Fibroblast of villous mesenchyme (primary cell): ENCODE measurements at regions not wholly inside any gene's neighbourhood (a gene's known extent, or its start where the extent isn't known, plus 50 kb on each side); places are given as distances from the start of the nearest gene placed in this dataset.
A peak's percentile ranks its signal among the peaks of the same experiment; 100 is the strongest.
"Not testable (repeated sequence)": the region's sequence is repeated elsewhere in the genome, so short reads cannot be mapped to it uniquely, and the experiment has no call there.

Experiments
- DNase-seq: peaks from one replicate; pipeline ENCODE4 v3.0.0-alpha.2; 2010; ENCODE audit warnings: low read depth
- H3K4me3 ChIP-seq: 2 replicates; pipeline ENCODE4 v1.5.1; 2011; ENCODE audit warnings: low read depth, mild to moderate bottlenecking, low read length
- TF ChIP-seq, protein P1 (sequence below): IDR thresholded peaks from 2 replicates; pipeline ENCODE4 v1.5.1; 2012; ENCODE audit warnings: low read depth, mild to moderate bottlenecking, low read length; ENCODE audit not compliant: insufficient read depth

DNA sequence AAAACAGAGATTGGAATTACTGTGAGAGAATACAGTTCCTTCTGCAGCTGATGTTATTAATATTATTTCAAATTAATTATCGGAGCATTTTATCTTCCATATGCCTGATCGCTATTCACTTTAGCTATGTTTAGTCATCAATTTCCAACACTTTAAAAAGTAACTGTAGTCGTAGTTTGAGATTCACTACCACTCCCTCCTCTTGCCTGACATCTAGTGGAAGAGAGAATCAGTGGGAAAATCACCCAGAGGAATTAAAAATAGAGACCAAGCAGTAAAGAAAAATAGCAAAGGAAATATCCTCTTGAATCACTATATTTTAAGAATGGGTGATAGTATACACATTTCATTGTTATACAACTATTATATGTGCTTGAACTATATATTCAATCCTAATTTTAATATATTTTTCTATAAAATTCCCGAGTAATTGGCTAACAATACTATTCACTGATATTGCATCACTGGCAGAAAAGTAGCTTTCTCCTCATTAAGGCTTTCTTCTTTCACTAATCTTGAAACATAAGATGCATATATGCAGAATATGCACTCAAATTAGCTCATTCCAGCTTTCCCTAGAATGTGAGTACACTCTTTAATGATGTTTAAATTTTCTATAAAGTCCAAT lies 708.7 kb downstream of the CDH9 start:
- H3K4me3 ChIP-seq, result no peak overlapping the region
- DNase-seq, result no peak
- TF ChIP-seq, protein P1, sequence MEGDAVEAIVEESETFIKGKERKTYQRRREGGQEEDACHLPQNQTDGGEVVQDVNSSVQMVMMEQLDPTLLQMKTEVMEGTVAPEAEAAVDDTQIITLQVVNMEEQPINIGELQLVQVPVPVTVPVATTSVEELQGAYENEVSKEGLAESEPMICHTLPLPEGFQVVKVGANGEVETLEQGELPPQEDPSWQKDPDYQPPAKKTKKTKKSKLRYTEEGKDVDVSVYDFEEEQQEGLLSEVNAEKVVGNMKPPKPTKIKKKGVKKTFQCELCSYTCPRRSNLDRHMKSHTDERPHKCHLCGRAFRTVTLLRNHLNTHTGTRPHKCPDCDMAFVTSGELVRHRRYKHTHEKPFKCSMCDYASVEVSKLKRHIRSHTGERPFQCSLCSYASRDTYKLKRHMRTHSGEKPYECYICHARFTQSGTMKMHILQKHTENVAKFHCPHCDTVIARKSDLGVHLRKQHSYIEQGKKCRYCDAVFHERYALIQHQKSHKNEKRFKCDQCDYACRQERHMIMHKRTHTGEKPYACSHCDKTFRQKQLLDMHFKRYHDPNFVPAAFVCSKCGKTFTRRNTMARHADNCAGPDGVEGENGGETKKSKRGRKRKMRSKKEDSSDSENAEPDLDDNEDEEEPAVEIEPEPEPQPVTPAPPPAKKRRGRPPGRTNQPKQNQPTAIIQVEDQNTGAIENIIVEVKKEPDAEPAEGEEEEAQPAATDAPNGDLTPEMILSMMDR, result peak; percentile 19

DNA sequence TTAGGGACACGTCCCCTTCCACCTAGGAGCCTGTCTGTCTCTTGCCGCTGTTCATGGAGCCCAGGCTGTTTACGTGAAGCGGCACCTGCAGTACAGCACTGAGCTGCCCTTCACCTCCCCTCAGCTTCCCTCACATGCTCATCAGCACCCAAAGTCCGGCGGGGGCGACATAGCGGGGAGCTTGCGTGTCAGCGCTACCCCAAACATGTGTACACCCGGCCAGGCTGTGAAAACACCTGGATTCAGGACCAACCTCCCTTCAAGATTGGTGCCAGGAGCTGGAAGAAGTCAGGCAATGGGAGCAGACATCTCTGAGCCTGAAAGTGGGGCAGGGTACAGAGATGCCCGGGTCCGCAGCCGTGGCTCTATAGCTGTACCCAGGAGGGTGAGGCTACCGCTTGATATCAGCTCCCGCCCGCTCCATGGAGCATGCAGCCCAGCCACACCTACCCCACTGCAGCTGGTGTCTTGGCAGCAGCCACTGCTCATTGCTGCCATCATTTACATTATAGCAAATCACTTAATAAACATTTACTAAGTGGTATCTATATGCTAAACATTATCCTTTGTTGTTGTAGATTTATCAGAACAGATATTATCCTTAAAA lies 712.1 kb downstream of the CDH9 start:
- H3K4me3 ChIP-seq, result no peak overlapping the region
- TF ChIP-seq, protein P1, result no peak
- no peak for DNase-seq

DNA sequence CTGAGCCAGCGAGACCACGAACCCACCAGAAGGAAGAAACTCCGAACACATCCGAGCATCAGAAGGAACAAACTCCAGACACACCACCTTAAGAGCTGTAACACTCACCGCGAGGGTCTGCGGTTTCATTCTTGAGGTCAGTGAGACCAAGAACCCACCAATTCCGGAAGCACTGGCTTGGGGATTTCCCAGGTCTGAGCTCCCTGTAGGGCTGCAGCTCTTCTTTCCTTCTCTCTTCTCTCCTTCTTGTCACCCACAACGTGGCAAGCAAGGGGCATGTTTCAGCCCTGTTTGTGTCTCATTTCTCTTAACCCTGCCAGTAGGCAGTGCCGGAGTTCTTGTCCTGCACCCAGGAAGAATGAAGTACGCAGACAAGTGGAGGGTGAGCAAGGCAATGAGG lies 713.0 kb downstream of the CDH9 start:
- DNase-seq, H3K4me3 ChIP-seq: not testable (repeated sequence)

DNA sequence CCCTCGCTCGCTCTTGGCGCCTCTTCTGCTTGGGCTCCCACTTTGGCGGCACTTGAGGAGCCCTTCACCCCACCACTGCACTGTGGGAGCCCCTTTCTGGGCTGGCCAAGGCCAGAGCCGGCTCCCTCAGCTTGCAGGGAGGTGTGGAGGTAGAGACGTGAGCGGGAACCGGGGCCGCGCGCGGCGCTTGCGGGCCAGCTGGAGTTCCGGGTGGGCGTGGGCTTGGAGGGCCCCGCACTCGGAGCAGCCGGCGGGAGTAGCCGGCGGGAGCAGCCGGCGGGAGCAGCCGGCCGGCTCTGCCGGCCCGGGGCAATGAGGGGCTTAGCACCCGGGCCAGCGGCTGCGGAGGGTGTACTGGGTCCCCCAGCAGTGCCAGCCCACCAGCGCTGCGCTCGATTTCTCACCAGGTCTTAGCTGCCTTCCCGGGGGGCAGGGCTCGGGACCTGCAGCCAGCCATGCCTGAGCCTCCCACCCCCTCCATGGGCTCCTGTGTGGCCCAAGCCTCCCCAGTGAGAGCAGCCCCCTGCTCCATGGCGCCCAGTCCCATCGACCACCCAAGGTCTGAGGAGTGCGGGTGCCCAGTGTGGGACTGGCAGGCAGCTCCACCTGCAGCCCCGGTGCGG lies 714.0 kb downstream of the CDH9 start:
- H3K4me3 ChIP-seq, DNase-seq: not testable (repeated sequence)

DNA sequence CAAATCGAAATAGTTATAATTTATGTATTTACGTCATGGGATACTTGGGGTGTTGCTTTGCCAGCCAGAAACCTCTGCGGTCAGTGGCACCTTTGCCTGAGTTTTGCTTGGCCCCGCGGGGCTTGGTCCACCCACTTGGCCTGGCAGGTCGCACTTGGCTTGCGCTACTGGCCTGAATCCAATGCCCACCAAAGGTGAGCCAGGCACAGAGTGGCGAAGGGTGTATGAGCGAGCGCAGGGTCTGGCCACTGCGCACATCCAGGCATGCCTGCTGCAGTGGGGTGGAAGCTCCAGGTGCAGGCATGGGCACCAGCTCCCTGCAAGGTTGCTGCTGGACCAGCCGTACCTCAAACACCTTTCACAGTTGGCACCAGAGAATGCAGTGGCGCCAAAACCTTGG lies 714.6 kb downstream of the CDH9 start:
- TF ChIP-seq, protein P1, result no peak
- DNase-seq, result no peak
- H3K4me3 ChIP-seq, result no peak overlapping the region

DNA sequence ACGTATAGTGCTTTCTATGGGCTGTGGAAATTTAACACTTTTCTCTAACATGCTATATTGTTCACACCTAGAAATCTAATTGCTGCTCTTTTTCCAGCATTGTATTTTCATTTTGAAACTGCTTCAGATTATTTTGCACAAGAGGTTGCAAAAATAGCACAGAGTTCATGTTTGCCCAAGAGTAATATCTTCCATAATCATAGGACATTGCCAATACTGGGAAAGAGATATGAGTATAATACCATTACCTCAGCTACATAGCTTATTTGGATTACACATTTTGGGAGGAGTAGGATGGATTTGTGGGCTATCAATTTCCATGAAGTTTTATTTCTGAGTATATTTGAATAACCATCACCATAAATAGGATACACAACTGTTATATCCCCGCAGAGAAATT lies 717.1 kb downstream of the CDH9 start:
- no peak overlapping the region for H3K4me3 ChIP-seq
- TF ChIP-seq, protein P1, result no peak
- no peak for DNase-seq

DNA sequence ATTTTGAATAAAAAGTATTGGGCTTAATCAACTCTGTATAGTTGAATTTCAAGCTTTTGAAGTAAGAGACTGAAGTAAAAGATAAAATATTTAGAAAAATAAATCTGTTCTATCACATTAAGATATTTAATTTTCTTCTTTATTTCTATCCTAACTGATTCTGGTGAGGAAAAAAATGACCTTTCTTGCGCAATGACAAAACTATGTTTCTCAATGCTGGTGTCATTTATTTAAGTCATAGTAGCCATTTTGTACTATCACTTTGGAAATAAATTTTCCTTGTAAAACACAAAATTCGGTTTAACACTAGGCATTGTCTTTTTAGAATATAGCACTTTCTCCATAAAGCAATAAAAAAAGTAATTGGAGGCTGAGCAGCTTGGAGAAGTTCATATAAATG lies 728.0 kb downstream of the CDH9 start:
- no peak for DNase-seq
- no peak overlapping the region for H3K4me3 ChIP-seq
- TF ChIP-seq, protein P1, result no peak

DNA sequence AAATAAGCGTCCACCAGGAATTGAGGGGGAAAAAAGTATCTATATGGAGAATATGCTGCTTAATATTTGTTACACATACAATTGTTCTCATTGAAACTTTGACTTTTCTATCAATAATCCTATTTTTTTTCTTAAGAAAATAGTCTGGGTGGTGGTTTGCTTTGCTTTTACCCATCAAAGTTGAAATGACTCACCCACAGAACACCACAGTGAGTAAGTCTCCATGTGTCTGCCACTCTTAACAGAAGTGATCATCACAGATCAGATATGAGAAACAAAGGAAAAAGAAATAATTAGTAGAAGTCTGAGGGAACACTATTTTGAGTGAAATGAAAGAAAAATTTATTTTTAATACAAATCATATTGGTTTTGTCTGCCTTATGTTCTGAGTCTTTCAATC lies 742.8 kb downstream of the CDH9 start:
- TF ChIP-seq, protein P1, result no peak
- no peak for DNase-seq
- H3K4me3 ChIP-seq, result no peak overlapping the region
